Large intestine (tissue), 3 donors: ENCODE measurements at regions not wholly inside any gene's neighbourhood (a gene's known extent, or its start where the extent isn't known, plus 50 kb on each side); places are given as distances from the start of the nearest gene placed in this dataset.
A peak's percentile ranks its signal among the peaks of the same experiment; 100 is the strongest.
"Not testable (repeated sequence)": the region's sequence is repeated elsewhere in the genome, so short reads cannot be mapped to it uniquely, and the experiment has no call there.

Source experiments
- DNase-seq, 2 donors: peaks; one replicate each; pipeline versions ENCODE4 v3.0.0 to v3.0.0-alpha.2; 2013
- H3K27ac ChIP-seq: one replicate; pipeline ENCODE4 v1.5.1; 2013; ENCODE audit warnings: low read length
- H3K27me3 ChIP-seq: 2 replicates; pipeline ENCODE4 v1.6.1; 2013; ENCODE audit warnings: low read length; ENCODE audit not compliant: control insufficient read depth, insufficient read depth
- H3K36me3 ChIP-seq: 2 replicates; pipeline ENCODE4 v1.6.1; 2013; ENCODE audit warnings: low read length; ENCODE audit not compliant: control insufficient read depth, insufficient read depth
- H3K4me1 ChIP-seq: one replicate; pipeline ENCODE4 v1.6.1; 2013; ENCODE audit warnings: low read length; ENCODE audit not compliant: control insufficient read depth, insufficient read depth
- H3K4me3 ChIP-seq: one replicate; pipeline ENCODE4 v1.5.1; 2013; ENCODE audit warnings: low read length
- H3K9me3 ChIP-seq: one replicate; pipeline ENCODE4 v1.6.1; 2013; ENCODE audit warnings: mild to moderate bottlenecking, low read depth, low read length, moderate library complexity; ENCODE audit not compliant: control insufficient read depth
- WGBS: methylation state at CpG from one replicate; pipeline ENCODE4 v1.1.5; 2013; ENCODE audit warnings: low lambda C conversion rate; ENCODE audit not compliant: insufficient coverage; 5-methylcytosine and 5-hydroxymethylcytosine counted together

DNA sequence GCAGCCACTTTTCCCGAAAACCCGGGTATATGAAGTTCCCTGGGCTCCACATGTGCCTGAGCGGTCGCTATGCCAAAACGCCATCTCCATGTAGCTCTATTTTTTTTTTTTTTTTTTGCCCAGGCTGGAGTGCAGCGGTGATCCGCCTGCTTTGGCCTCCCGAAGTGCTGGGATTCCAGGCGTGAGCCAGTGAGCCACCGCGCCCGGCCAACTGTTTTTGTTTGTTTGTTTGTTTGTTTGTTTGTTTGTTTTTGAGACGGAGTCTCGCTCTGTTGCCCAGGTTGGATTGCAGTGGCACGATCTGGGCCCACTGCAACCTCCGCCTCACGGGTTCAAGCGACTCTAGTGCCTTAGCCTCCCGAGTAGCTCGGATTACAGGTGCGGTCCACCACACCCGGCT is 237.5 kb upstream of the IRAK1BP1 start:
- peaks cover 3% of the 10 kb centered on the region for H3K9me3 ChIP-seq
- no peaks in the 10 kb centered on the region for H3K27me3 ChIP-seq
- no CpG with 5 or more reads among the region's 22 CpGs for WGBS
- H3K4me3 ChIP-seq: peak overlapping the region; percentile 50
- no peak for DNase-seq
- H3K4me1 ChIP-seq: no peaks in the 10 kb centered on the region
- H3K36me3 ChIP-seq: no peaks in the 10 kb centered on the region
- H3K27ac ChIP-seq: no peak overlapping the region

DNA sequence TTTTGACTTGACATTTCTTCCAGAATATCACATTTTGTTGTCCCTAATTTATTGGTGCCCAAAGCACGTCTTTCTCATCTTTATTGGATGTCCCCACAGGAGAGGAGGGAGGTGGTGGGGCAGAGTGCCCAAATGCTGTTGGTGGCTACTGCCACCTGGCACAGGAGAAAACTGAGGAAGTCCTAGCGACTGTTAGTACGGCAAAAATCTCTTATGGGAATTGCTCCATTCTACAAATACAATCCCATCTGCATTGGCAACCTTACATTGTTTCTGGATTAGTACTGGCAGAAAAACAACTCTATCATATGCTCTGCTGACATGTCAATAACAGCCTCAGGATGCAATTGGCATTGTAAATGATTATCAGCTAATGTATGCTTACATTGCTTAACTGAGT is 235.4 kb upstream of the IRAK1BP1 start:
- H3K9me3 ChIP-seq: peaks cover 3% of the 10 kb centered on the region
- H3K27me3 ChIP-seq: no peaks in the 10 kb centered on the region
- no peaks in the 10 kb centered on the region for H3K4me1 ChIP-seq
- no peaks in the 10 kb centered on the region for H3K36me3 ChIP-seq
- DNase-seq: no peak
- H3K4me3 ChIP-seq: no peak overlapping the region
- no peak overlapping the region for H3K27ac ChIP-seq
- WGBS: no CpG with 5 or more reads among the region's 3 CpGs

DNA sequence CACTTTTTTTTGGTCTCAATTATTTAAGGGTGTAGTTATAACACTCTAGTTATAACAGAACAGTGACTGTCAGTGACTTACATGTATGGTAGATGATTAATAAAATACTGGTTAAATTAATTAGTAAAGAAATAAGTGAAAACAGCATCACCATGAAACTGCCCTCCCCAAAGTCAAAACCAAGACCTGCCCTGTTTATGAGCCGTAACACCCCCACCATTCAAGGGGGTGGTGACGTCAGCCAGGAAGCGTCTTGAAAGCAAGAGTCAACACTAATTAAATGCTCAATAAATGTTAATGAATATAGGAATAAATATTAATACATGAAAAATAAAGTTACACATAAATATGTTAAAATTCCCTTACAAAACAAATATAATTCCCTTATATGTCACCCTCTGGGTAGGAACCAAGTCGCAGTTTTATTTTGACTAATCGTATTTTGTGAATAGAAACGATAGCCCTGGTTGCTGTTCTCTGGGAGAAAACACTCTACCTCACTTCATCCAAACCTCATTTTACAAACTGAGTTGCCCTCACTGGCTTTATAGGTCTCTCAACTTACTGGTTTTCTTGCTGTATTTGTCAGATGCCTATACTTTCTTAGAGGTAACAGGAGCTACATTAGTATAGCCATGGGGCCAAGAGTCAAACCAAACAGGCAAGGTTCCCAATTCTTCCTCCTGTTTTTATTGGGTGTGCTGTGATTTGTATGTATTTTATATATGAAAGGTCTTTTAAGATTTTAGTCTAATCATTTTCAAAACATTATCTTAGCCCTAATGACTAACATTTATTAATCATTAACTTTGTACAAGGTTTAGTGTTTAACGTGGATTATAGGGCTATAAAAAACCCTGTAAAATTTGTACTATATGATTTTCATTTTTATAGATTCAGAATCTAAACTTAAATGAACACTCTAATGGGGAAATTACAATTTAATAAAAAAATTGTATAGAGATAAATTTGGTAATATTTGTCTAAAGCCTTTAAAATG is 227.9 kb upstream of the IRAK1BP1 start:
- no peaks in the 10 kb centered on the region for H3K27me3 ChIP-seq
- DNase-seq: peak in 1 of 2 donors; percentile 45
- 88% methylated on average over 1 of the region's 7 CpGs for WGBS

DNA sequence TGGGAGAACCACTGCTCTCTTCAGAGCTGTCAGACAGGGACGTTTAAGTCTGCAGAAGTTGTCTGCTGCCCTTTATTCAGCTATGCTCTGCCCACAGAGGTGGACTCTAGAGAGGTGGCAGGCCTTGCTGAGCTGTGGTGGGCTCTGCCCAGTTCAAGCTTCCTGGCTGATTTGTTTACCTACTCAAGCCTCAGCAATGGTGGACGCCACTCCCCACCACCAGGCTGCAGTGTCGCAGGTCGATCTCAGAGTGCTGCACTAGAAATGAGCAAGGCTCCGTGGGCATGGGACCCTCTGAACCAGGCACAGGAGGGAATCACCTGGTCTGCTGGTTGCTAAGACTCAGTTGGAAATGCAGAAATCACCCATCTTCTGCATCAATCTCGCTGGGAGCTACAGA is 223.4 kb upstream of the IRAK1BP1 start:
- DNase-seq, H3K27me3 ChIP-seq, H3K9me3 ChIP-seq, H3K4me3 ChIP-seq, H3K27ac ChIP-seq, H3K36me3 ChIP-seq, H3K4me1 ChIP-seq: not testable (repeated sequence)
- no CpG with 5 or more reads among the region's 6 CpGs for WGBS

More for the DNA sequence above, 227.9 kb upstream of the IRAK1BP1 start:
- Histone ChIP-seq H3K4me1 (no peaks in the 10 kb centered on the region), H3K9me3 (no peaks in the 10 kb centered on the region), H3K4me3 (no peak overlapping the region), H3K36me3 (no peaks in the 10 kb centered on the region), H3K27ac (no peak overlapping the region)

DNA sequence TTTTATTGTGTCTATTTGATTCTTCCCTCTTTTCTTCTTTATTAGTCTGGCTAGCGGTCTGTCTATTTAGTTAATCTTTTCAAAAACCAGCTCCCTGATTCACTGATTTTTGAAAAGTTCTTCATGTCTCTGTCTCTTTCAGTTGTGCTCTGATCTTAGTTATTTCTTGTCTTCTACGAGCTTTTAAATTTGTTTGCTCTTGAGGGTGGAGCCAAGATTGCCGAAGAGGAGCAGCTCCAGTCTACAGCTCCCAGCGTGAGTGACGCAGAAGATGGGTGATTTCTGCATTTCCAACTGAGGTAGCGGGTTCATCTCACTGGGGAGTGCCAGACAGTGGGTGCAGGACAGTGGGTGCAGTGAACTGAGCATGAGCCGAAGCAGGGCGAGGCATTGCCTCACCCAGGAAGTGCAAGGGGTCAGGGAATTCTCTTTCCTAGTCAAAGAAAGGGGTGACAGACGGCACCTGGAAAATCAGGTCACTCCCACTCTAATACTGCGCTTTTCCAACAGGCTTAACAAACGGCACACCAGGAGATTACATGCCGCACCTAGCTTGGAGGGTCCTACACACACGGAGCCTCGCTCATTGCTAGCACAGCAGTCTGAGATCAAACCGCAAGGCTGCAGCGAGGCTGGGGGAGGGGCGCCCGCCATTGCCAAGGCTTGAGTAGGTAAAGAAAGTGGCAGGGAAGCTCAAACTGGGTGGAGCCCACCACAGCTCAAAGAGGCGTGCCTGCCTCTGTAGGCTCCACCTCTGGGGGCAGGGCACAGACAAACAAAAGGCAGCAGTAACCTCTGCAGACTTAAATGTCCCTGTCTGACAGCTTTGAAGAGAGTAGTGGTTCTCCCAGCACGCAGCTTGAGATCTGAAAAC is 220.6 kb upstream of the IRAK1BP1 start:
- H3K4me1 ChIP-seq, H3K27me3 ChIP-seq, H3K27ac ChIP-seq, H3K4me3 ChIP-seq, H3K36me3 ChIP-seq, H3K9me3 ChIP-seq, DNase-seq: not testable (repeated sequence)
- WGBS: 89% methylated on average over 1 of the region's 20 CpGs

DNA sequence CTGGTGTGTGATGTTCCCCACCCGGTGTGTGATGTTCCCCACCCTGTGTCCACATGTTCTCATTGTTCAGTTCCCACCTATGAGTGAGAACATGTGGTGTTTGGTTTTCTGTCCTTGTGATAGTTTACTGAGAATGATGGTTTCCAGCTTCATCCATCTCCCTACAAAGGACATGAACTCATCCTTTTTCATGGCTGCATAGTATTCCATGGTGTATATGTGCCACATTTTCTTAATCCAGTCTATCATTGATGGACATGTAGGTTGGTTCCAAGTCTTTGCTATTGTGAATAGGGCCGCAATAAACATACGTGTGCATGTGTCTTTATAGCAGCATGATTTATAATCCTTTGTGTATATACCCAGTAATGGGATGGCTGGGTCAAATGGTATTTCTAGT is 201.5 kb upstream of the IRAK1BP1 start:
- DNase-seq, H3K27me3 ChIP-seq, H3K27ac ChIP-seq, H3K4me3 ChIP-seq, H3K4me1 ChIP-seq, H3K9me3 ChIP-seq, H3K36me3 ChIP-seq: not testable (repeated sequence)
- no CpG with 5 or more reads among the region's 3 CpGs for WGBS

DNA sequence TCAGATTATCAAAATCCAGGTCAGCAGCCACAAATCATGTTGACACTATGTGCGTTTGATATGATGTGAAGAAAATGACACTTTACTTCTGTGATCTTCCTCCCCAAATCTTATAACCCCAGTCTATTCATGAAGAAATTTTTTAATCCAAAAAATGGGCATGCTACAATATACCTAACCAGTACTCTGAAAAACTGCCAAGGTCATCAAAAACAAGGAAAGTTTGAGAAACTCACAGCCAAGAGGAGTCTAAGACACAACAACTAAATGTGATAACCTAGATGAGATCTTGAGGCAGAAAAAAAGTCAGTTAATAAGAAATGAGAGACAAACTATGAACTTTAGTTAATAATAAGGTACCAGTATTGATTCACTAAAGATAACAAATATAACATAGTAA is 200.6 kb upstream of the IRAK1BP1 start:
- WGBS: 60% methylated on average over 1 of the region's 1 CpG
- DNase-seq: no peak
- Histone ChIP-seq H3K36me3 (no peaks in the 10 kb centered on the region), H3K27me3 (no peaks in the 10 kb centered on the region), H3K4me1 (no peaks in the 10 kb centered on the region), H3K27ac (no peak overlapping the region), H3K9me3 (no peaks in the 10 kb centered on the region), H3K4me3 (no peak overlapping the region)

DNA sequence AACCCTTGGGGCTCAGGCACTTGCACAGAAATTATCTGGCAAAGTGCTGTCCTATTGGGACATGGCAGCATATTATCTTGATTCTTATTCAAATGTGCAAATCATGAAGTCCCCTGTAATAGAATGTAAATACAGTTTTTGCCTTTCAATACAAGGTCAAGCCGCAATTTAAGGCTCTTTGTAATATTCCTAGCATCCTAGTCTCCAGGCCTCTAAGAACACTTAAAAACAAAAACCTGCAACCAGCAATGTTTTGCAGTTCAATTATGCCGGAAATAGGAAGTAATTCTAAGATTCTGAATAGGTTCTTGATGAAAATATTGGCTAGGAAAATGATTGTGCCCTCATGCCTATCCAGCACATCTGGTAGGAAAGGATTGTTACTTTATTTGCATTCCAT is 197.2 kb upstream of the IRAK1BP1 start:
- H3K4me1 ChIP-seq: no peaks in the 10 kb centered on the region
- H3K4me3 ChIP-seq: no peak overlapping the region
- 100% methylated on average over 1 of the region's 2 CpGs for WGBS
- no peak for DNase-seq
- H3K36me3 ChIP-seq: no peaks in the 10 kb centered on the region
- H3K27ac ChIP-seq: no peak overlapping the region
- no peaks in the 10 kb centered on the region for H3K9me3 ChIP-seq
- H3K27me3 ChIP-seq: no peaks in the 10 kb centered on the region

DNA sequence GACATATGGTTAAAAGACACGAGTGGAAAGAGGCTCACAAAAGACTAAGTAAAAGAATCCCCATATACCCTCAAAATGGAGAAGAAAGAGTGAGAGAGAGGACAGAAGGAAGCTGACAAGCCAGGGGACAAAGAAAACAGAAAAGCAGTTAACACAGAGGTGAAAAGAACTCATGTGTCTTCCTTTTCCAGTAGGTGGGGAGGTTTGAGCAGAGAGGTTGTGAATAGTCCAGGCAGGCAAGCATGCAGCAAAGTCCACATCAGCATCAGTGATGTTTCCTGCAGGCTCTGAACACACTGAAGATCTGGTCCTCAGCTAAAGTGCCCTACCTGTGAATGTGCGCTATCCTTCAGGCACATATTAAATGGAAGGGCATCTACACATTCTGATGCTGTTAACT is 196.5 kb upstream of the IRAK1BP1 start:
- Histone ChIP-seq H3K27ac (no peak overlapping the region), H3K4me3 (no peak overlapping the region), H3K36me3 (no peaks in the 10 kb centered on the region), H3K9me3 (no peaks in the 10 kb centered on the region), H3K27me3 (no peaks in the 10 kb centered on the region), H3K4me1 (no peaks in the 10 kb centered on the region)
- DNase-seq: no peak
- 92% methylated on average over 2 of the region's 2 CpGs for WGBS

DNA sequence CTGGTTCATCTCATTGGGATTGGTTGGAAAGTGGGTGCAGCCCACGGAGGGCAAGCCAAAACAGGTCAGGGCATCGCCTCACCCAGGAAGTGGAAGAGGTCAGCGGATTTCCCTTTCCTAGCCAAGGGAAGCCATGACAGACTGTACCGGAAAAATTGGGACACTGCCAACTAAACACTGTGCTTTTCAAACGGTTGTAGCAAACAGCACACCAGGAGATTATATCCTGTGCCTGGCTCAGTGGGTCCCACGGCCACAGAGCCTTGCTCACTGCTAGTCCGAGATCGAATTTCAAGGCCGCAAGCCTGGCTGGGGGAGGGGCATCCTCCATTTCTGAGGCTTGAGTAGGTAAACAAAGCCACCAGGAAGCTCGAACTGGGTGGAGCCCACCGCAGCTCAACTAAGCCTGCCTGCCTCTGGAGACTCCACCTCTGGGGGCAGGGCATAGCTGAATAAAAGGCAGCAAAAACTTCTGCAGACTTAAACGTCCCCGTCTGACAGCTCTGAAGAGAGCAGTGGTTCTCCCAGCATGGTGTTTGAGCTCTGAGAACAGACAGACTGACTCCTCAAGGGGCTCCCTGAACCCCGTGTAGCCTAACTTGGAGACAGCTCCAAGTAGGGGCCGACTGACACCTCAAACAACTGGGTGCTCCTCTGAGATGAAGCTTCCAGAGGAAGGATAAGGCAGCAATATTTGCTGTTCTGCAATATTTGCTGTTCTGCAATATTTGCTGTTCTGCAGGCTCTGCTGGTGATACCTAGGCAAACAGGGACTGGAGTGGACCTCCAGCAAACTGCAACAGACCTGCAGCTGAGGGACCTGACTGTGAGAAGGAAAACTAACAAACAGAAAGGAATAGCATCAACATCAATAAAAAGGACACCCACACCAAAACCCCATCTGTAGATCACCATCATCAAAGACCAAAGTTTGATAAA is 191.0 kb upstream of the IRAK1BP1 start:
- H3K27ac ChIP-seq, H3K36me3 ChIP-seq, H3K4me3 ChIP-seq, H3K27me3 ChIP-seq, DNase-seq, H3K9me3 ChIP-seq, H3K4me1 ChIP-seq: not testable (repeated sequence)
- no CpG with 5 or more reads among the region's 15 CpGs for WGBS
